Activated T-helper 1 cell treated with Interleukin-2 at 50 U/mL for 16 hours (primary cell): ENCODE measurements at regions not wholly inside any gene's neighbourhood (a gene's known extent, or its start where the extent isn't known, plus 50 kb on each side); places are given as distances from the start of the nearest gene placed in this dataset.
"Not testable (repeated sequence)": the region's sequence is repeated elsewhere in the genome, so short reads cannot be mapped to it uniquely, and the experiment has no call there.

Source experiments
- DNase-seq: peaks from one replicate; pipeline ENCODE4 v3.0.0-alpha.2; 2020; ENCODE audit warnings: low read depth

DNA sequence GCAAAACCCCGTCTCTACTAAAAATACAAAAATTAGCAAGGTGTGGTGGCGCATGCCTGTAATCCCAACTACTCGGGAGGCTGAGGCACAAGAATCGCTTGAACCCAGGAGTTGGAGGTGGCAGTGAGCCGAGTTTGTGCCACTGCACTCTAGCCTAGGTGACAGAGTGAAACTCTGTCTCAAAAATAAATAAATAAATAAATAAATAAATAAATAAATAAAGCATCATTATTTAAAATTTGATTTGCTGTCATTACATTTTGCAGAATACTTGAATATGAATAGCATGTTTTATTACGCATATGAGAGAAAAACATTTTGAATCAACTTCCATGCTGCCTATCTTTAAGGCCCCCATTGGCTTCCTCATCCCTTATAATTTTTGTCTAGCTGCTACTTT lies 53.4 kb upstream of the MED14 start:
- DNase-seq = not testable (repeated sequence)

DNA sequence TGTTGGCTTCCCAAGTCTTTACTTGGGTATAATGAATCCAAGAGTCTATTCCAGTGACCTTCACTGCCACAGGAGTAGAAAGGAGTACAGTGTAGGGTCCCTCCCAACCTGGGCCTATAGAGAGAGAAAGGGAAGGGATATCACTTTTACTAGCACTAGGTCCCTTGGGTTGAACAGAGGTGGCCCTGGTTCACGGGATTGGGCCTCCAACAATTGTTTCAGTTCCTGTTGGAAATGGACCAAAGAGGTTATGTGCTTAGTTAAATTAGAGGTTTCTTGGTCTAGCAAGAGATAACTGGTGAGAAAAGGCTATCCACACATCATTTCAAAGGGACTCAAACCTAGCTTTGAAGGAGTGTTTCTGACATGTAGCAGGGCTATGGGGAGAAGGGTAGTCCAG lies 57.1 kb upstream of the MED14 start:
- no peak for DNase-seq

DNA sequence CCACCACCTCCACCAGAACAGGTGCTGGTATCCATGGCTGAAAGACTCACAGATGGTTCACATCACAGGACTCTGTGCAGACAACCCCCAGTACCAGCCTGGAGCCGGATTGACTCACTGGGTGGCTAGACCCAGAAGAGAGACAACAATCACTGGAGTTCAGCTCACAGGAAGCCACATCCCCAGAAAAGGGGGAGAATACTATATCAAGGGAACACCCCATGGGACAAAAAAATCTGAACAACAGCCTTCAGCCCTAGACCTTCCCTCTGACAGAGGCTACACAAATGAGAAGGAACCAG lies 59.4 kb upstream of the MED14 start:
- not testable (repeated sequence) for DNase-seq

DNA sequence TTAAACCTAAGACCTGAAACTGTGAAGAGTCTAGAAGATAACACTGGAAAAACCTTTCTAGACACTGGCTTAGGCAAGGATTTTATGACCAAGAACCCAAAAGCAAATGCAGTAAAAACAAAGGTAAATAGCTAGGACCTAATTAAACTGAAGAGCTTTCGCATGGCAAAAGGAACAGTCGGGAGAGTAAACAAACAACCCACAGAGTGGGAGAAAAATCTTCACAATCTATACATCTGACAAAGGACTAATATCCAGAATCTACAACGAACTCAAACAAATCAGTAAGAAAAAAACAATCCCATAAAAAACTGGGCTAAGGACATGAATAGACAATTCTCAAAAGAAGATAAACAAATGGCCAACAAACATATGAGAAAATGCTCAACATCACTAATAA lies 64.4 kb upstream of the MED14 start:
- not testable (repeated sequence) for DNase-seq

DNA sequence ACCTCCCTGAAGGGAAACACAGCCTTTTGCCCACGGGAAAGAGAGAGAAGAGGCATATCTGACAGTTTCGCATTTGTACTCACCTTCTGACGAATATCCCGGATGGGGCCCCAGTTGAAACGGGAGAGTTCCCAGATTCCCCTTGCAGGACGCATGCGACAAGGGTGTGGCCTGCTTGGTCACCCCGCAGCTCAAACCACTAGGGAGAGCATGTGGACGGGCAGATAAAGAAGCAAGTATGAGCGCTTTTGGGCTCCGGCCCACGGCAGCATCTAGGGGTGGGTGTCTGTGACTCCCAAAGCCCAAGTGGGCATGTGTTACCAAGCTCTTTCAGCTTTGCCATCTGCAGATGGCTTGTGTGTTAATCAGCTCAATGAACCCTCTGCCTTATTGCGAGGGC lies 70.1 kb upstream of the MED14 start:
- no peak for DNase-seq

GRCh38 chrX:40806513-40807220 lies 71.3 kb upstream of the MED14 start:
- DNase-seq = no peak

DNA sequence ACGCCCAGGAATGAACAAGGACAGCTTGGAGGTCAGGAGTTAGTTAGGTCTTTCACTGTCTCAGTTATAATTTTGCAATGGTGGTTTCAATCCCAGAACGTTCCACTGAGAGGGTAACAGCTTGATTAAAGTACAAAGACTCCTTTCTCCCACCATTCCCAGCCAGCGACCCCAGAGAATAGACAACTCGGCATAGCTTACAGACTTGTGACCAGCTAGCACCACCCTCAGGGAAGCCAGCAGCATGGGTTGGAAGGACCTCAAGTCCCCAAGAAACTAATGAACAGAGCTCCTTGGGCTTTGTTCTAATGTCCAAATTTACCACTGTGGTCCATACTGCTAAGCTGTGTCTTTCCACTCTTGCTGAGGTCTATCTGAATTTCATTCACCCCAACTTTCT lies 72.0 kb upstream of the MED14 start:
- no peak for DNase-seq

DNA sequence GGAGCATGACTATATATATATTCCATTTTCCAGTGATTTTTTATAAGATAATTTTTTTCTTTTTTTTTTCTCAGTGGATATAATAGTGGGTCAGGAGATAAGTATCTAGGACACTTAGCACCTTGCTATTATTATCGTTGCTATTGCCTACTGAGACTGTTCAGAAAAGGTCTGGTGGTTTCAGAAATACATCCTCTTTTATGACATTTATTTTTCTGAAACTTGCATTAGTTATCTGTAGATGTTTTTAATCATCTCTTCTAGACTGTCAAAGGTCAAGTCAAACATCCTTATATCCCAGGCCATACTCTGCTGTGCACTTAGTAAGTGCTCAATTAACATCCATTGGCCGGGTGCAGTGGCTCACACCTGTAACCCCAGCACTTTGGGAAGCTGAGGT lies 72.9 kb upstream of the MED14 start:
- no peak for DNase-seq

DNA sequence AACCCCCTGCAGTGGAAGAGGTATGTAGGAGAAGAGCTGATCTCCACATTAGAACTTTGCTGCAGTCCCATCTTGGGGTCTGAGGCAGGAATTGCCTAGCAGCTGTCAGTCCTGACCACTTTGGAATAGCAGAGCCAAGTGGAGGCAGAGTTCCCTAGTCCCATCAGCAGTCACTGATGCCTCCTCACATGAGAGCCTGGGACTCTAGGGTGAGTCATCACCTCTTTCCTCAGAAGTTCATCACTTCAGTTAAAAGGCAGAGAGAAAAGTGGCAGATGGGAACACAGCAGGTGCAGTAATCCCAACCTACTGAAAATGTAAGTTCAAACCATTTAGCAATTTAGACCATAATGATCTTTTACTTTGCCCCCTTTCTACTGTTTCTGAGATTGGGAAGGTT lies 73.9 kb upstream of the MED14 start:
- DNase-seq = no peak

DNA sequence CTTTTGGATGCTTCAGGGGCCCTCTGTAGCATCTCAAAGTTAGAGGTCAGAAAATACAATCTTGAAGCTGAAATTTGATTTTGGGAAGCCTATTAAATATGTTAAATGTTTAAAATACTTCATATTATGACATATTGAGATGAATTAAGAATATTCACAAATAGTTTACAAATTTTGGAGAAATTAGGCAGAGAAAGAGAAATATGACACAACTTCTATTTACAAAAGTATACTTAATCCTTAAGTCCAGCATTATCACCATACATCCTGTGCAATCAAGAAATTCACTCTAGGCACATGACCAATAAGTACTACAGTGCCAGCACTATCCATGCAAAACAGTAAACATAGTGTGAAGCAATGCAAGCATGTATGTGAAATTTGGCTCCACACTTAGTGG lies 79.7 kb upstream of the MED14 start:
- DNase-seq = not testable (repeated sequence)

- no peak for DNase-seq
These were observed 81.6 kb upstream of the MED14 start for GRCh38 chrX:40816906-40817305.

GRCh38 chrX:40818236-40818635 lies 82.9 kb upstream of the MED14 start:
- no peak for DNase-seq

DNA sequence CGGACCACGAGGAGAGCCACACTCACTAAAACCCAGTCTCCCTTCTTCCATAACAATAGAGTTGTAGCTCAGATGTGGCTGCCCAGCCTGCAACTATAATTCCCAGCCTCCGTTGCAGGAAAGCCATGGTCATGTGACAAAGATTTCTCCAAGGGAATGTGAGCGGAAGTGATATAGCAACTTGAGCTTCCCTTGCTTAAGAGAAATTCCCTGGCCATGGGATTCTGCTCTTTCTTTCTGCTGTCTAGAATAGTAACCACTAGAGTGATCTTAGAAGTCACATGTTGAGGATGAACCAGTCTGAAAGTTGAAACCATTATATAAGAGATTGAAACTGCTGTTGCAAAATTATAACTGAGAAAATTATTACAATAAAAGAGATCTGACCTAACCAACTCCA lies 86.4 kb upstream of the MED14 start:
- no peak for DNase-seq

- DNase-seq = no peak
These were observed 92.0 kb upstream of the MED14 start for GRCh38 chrX:40827331-40827730.

DNA sequence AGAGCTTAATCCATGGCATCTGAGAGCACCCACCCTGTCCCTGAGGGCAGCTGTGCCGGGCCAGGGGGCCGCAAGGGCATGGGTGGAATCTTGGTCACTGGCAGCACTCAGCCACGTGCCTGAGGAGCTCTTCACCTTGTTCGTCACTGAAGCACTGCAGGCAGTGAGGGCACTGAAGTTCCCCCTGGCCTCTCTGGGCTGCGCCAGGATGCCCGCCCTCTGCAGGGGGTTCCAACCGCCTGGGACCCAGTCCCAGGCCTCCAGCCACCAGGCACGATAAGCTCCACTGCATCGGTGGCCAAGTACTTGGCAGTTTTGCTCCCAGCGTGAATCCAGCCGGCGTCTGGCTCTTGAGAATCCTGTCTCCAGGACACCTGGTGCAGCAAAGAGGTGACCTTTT lies 96.4 kb upstream of the MED14 start:
- DNase-seq = no peak

- no peak for DNase-seq
These were observed 97.4 kb upstream of the MED14 start for GRCh38 chrX:40832723-40833122.

DNA sequence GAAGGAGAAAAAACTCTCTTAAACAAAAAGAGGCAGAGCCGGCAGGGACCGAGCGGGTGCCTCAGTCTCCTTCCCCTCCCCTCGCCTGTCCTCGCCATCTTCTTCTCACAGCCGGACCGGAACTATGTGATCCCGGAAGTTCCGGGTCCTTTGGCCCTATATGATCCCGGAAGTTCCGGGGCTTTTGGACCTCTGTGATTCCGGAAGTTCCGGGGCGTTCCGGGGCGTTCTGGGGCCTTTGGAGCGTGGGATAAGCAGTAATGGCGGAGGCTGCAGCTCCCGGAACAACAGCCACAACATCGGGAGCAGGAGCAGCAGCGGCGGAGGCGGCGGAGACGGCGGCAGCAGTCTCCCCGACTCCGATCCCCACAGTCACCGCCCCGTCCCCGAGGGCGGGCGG lies 98.9 kb upstream of the MED14 start:
- no peak for DNase-seq

- no peak for DNase-seq
These were observed 100.2 kb upstream of the MED14 start for GRCh38 chrX:40835526-40835925.

- DNase-seq = no peak
These were observed 108.3 kb upstream of the MED14 start for GRCh38 chrX:40843643-40844042.

GRCh38 chrX:40844471-40844870 lies 109.1 kb upstream of the MED14 start:
- no peak for DNase-seq

DNA sequence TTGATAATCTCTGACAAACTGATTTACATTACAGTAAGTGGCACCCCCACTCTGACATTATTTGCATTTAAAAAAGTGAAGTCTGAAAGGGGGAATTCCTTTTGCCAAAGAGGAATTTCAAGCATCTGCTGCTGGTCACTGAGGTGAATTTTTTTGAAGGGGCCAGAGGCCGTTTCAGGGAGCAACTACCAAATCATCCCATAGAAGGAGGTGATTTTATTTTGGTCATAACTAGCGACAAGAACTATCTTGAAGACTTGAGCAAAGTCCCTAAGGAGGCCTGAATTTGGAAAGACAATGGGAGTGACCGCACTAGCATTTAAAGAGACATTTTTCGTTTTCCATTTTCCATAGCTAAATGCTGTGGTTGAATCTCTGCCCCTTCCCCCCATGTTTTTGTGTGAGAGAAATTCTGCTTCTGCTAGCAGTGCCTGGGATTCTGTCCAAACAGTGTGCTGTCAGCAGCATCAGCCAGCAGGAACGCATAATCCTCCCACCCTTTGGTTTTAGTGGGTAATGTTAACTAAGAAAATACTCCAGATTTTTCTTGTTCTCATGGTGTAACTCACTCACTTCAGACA lies 110.1 kb upstream of the MED14 start:
- no peak for DNase-seq

DNA sequence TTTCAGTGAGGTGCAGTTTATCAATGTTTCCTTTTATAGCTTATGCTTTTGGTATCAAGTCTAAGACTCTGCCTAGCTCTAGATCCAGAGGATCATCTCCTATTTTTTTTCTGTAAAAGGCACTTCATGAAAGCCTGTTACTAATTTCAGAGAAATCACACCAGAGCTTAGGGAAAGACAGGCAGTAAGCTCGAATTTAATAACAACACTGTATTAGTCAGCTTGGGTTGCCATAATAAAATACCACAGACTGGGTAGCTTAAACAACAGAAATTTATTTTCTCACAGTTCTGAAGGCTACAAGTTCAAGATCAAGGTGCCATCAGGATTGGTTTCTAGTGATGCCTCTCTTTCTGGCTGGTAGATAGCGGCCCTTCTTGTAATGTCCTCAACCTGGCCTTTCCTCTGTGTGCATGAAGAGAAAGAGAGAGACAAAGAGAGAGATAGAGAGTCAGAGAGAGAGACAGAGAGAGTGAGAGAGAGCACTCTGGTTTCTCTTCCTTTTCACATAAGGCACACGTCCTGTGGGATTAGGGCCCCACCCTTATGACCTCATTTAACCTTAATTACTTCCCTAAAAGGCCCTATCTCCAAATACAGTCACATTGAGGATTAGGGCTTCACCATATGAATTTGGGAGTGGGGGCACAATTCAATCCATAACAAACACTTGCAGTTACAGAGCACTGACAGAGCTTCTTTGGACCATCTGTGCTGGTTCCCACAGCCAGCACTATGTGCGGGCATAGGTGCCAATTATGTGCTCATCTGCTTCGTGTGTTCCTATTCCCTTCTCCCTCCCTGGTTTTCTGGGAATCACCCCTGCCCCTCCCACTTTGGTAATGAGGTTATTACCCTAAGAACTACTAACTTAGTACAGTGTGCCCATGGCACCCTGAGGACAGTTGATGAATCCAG lies 114.8 kb upstream of the MED14 start:
- DNase-seq = no peak

DNA sequence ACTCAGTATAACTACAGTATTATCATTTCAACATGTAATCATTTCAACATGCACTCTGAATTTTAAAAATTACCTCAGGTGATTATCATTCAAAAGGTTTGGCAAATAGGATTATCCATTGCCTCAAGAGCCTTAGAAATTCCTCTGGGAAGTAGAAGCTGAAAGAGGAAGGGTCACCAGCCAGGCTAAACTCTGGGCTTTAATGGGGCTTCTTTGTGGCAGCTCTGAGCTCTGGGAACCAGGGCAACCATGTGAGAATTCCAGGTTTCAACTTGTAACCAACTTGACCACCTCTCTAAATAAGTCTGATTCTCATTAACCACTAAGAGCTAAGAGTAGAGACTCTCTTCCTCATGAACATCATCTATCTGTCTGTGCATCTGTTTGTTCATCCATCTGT lies 117.2 kb upstream of the MED14 start:
- no peak for DNase-seq
